Panc1 (cell line): ENCODE measurements at regions not wholly inside any gene's neighbourhood (a gene's known extent, or its start where the extent isn't known, plus 50 kb on each side); places are given as distances from the start of the nearest gene placed in this dataset.

Source experiments
- REST ChIP-seq, 2 experiments: IDR thresholded peaks; 2 replicates each; pipeline ENCODE4 v1.6.1; 2011 to 2012; ENCODE audit warnings: low read depth in 2 of 2, control low read depth in 1 of 2, low read length in 1 of 2, mild to moderate bottlenecking in 1 of 2, moderate library complexity in 1 of 2; ENCODE audit not compliant: insufficient read depth in 1 of 2
- TF ChIP-seq, protein P1 (sequence below): fragments of 450-650 bp; IDR thresholded peaks from 2 replicates; pipeline ENCODE4 v1.5.1; 2017; ENCODE audit warnings: mild to moderate bottlenecking

GRCh38 chr22:35183917-35184316 lies 73.4 kb upstream of the HMGXB4 start:
- TF ChIP-seq, protein P1, sequence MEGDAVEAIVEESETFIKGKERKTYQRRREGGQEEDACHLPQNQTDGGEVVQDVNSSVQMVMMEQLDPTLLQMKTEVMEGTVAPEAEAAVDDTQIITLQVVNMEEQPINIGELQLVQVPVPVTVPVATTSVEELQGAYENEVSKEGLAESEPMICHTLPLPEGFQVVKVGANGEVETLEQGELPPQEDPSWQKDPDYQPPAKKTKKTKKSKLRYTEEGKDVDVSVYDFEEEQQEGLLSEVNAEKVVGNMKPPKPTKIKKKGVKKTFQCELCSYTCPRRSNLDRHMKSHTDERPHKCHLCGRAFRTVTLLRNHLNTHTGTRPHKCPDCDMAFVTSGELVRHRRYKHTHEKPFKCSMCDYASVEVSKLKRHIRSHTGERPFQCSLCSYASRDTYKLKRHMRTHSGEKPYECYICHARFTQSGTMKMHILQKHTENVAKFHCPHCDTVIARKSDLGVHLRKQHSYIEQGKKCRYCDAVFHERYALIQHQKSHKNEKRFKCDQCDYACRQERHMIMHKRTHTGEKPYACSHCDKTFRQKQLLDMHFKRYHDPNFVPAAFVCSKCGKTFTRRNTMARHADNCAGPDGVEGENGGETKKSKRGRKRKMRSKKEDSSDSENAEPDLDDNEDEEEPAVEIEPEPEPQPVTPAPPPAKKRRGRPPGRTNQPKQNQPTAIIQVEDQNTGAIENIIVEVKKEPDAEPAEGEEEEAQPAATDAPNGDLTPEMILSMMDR, result no peak
- TF ChIP-seq REST (IDR thresholded peaks at IDR 0.05; ENCODE audit: insufficient read depth in 1 of 2, low read depth in 2 of 2, low read length in 1 of 2), result no peak
